Lower leg skin (tissue), 4 donors: ENCODE measurements at regions not wholly inside any gene's neighbourhood (a gene's known extent, or its start where the extent isn't known, plus 50 kb on each side); places are given as distances from the start of the nearest gene placed in this dataset.

Source experiments
- DNase-seq, 2 donors: peaks; one replicate each; pipeline ENCODE4 v3.0.0-alpha.2; 2019; ENCODE audit warnings: low spot score in 2 of 2
- H3K4me3 ChIP-seq: fragments of 200-600 bp; sonication (generic); 2 replicates; pipeline ENCODE4 v1.5.1; 2017; ENCODE audit warnings: mild to moderate bottlenecking, low read depth; ENCODE audit not compliant: poor library complexity, severe bottlenecking
- POLR2A ChIP-seq, 2 donors: fragments of 450-650 bp; IDR thresholded peaks; one replicate each; pipeline ENCODE4 v1.6.1; 2016 to 2017; ENCODE audit warnings: antibody characterized with exemption in 2 of 2, mild to moderate bottlenecking in 1 of 2, moderate library complexity in 1 of 2
- WGBS, 2 donors: methylation state at CpG; one replicate each; pipeline ENCODE4 v1.1.5; 2018; 5-methylcytosine and 5-hydroxymethylcytosine counted together
- intact Hi-C: fragments of 100-400 bp; cut with DNase I; formaldehyde crosslinking; loops from one replicate; pipeline ENCODE4 v1.15.0; 2023; ENCODE audit warnings: low total_unique reads
- TF ChIP-seq, protein P1 (sequence below), 3 donors: fragments of 450-650 bp; IDR thresholded peaks; one replicate each; pipeline ENCODE4 v1.5.1; 2016; ENCODE audit warnings: antibody characterized with exemption in 3 of 3, mild to moderate bottlenecking in 3 of 3, moderate library complexity in 2 of 3

DNA sequence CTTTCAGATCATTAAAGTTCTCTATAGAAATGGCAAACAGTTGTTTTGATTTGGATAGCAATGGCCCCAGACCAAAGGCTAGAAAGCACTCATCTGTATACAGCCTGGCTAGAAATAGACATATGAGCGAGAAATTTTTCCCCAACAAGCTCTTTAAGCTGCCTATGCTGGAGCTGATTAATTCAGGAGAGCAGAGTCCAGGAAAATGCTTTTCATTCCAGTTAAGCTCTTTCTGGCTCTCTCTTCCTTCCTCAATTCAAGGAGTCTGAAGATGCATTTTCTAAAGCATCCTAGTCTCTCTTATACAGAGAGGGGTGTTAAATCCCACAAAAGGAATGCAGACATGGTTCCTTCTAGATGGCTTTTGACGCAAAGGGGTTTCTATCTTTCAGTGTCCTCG, 141.7 kb upstream of the RAI2 start:
- H3K4me3 ChIP-seq, result no peak overlapping the region
- TF ChIP-seq POLR2A (IDR thresholded peaks at IDR 0.05), result no peak
- TF ChIP-seq, protein P1, sequence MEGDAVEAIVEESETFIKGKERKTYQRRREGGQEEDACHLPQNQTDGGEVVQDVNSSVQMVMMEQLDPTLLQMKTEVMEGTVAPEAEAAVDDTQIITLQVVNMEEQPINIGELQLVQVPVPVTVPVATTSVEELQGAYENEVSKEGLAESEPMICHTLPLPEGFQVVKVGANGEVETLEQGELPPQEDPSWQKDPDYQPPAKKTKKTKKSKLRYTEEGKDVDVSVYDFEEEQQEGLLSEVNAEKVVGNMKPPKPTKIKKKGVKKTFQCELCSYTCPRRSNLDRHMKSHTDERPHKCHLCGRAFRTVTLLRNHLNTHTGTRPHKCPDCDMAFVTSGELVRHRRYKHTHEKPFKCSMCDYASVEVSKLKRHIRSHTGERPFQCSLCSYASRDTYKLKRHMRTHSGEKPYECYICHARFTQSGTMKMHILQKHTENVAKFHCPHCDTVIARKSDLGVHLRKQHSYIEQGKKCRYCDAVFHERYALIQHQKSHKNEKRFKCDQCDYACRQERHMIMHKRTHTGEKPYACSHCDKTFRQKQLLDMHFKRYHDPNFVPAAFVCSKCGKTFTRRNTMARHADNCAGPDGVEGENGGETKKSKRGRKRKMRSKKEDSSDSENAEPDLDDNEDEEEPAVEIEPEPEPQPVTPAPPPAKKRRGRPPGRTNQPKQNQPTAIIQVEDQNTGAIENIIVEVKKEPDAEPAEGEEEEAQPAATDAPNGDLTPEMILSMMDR (IDR thresholded peaks at IDR 0.05), result no peak
- intact Hi-C loops, result no loop called here
- DNase-seq, result no peak
- WGBS, 2 donors, result 68 to 79% methylated on average over 3 of the region's 3 CpGs

DNA sequence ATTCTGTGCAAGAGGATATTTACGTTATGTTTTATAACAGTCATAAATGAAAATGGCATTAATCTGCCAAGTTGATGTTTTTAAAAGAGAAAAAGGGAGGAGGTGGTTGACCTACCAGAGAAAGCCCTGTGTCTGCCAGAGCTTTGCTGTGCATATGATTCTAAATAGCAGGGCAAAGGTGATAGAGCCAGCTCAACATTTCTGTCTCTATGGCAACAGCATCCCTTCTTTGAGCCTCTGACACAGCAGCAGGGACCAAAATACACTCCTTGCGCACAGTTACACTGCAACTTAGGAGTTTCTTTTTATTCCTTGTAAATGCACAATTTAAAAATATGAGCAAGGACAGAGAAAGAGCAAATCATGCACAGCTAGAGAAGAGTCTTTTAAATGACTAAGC, 133.3 kb upstream of the RAI2 start:
- intact Hi-C loops, result no loop called here
- no peak for TF ChIP-seq POLR2A (IDR thresholded peaks at IDR 0.05)
- TF ChIP-seq, protein P1 (IDR thresholded peaks at IDR 0.05), result no peak
- DNase-seq, result no peak
- 60 to 64% methylated on average over 2 of the region's 2 CpGs for WGBS, 2 donors
- H3K4me3 ChIP-seq, result no peak overlapping the region

DNA sequence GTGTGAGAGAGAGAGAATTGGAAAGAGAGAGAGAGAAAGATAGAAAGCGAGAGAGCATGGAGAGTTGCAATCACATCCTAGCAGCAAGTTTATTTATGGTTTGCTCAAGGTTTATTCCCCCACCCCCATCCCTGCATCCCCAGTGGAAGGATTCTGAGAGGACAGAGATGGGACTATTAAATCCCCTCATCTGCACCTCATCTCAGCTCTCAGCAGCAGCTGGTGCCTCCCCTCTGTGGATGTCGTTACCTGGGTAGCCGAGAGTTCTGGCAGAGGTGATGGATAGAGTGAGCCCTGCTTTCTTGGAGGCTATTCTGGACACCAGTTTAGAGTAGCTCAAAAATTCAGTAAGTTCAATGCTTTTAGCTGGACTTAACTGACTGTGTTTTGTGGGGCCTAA, 132.0 kb upstream of the RAI2 start:
- WGBS, 2 donors, result 73 to 81% methylated on average over 3 of the region's 3 CpGs
- H3K4me3 ChIP-seq, result no peak overlapping the region
- intact Hi-C loops, result no loop called here
- TF ChIP-seq, protein P1 (IDR thresholded peaks at IDR 0.05), result no peak
- no peak for TF ChIP-seq POLR2A (IDR thresholded peaks at IDR 0.05)
- DNase-seq, result no peak

DNA sequence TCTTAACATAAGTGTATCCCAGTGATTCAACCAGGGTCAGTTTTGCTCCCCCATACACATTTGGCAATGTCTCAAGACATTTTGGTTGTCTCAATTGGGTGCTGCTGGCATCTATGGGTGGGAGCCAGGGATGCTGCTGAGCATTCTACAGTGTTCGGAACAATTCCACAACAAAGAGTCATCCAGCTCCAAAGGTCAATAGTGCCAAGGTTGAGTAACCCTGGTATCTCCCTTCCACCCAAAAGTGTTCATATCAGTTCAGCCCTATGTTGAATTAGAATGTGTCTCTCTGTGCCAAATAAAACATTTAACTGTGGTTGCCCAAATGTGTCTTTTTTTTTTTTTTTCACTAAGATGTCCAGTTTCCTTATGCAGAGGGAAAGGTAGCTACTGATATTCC, 129.4 kb upstream of the RAI2 start:
- H3K4me3 ChIP-seq, result no peak overlapping the region
- no peak for DNase-seq
- TF ChIP-seq POLR2A (IDR thresholded peaks at IDR 0.05), result no peak
- TF ChIP-seq, protein P1 (IDR thresholded peaks at IDR 0.05), result no peak
- intact Hi-C loops, result no loop called here
- 72% methylated on average over 1 of the region's 1 CpG; no CpG with 5 or more reads in 1 of the 2 donors for WGBS, 2 donors

DNA sequence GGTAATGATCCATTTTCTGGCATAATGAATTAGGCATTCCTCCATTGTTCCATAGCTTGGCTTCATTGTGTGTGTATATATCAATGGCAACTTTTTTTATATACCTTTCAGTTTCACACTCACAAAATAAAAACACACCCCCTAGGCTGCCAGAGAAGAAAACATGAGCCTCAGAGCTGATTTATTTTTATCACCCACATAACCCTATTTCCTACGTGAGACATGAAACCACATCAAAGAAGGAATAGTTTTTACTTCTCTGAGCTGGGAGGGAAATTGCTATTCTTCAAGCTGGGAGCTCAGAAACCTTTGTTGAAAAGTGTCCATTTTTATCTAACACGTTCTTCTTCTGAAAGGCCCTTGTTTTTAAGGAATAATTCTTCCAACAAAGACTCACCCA, 126.7 kb upstream of the RAI2 start:
- TF ChIP-seq, protein P1 (IDR thresholded peaks at IDR 0.05), result no peak
- no peak for TF ChIP-seq POLR2A (IDR thresholded peaks at IDR 0.05)
- intact Hi-C loops, result no loop called here
- no peak overlapping the region for H3K4me3 ChIP-seq
- no peak for DNase-seq
- WGBS, 2 donors, result 18 to 24% methylated on average over 2 of the region's 2 CpGs

DNA sequence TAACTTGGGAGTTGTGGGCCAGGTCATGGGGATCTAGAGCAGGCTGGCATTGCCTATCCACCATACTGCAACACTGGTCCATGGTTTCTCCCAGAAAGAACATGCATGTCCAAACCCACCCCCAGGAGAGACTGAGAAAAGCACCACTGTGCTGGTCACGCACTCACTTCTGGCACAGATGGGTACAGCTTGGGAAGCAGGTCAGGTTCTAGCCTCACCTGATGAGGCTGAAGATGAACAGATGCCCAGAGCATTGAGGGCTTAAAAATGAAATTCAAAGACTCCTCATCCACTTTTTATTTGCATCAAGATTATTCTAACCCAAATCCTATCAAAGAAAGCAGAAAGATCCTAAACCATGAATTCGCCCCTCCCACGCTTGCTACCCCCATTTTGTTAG, 125.9 kb upstream of the RAI2 start:
- intact Hi-C loops, result no loop called here
- 70 to 94% methylated on average over 3 of the region's 3 CpGs for WGBS, 2 donors
- no peak overlapping the region for H3K4me3 ChIP-seq

More for the DNA sequence above, 125.9 kb upstream of the RAI2 start:
- TF ChIP-seq, protein P1 (IDR thresholded peaks at IDR 0.05), result no peak
- TF ChIP-seq POLR2A (IDR thresholded peaks at IDR 0.05), result no peak
- DNase-seq, result no peak
